Endodermal cell (in vitro differentiated cells): ENCODE measurements at regions not wholly inside any gene's neighbourhood (a gene's known extent, or its start where the extent isn't known, plus 50 kb on each side); places are given as distances from the start of the nearest gene placed in this dataset.

ENCODE experiments used
- DNase-seq: peaks from one replicate; pipeline ENCODE4 v3.0.0-alpha.2; 2017
- H3K27ac ChIP-seq: 2 replicates; pipeline ENCODE4 v1.5.1; 2013; ENCODE audit warnings: mild to moderate bottlenecking, low read depth, low read length, moderate library complexity
- H3K27me3 ChIP-seq: 2 replicates; pipeline ENCODE4 v1.6.1; 2013; ENCODE audit warnings: mild to moderate bottlenecking, low read length, moderate library complexity; ENCODE audit not compliant: insufficient read depth, control insufficient read depth, poor library complexity, severe bottlenecking
- H3K36me3 ChIP-seq: 2 replicates; pipeline ENCODE4 v1.7.0; 2013; ENCODE audit warnings: mild to moderate bottlenecking, low read length, moderate library complexity; ENCODE audit not compliant: control insufficient read depth, insufficient read depth
- H3K4me1 ChIP-seq: one replicate; pipeline ENCODE4 v1.7.0; 2013; ENCODE audit warnings: low read length; ENCODE audit not compliant: control insufficient read depth, insufficient read depth
- H3K4me3 ChIP-seq: 2 replicates; pipeline ENCODE4 v1.5.1; 2013; ENCODE audit warnings: mild to moderate bottlenecking, low read length, moderate library complexity
- H3K9ac ChIP-seq: 2 replicates; pipeline ENCODE4 v1.6.1; 2013; ENCODE audit warnings: mild to moderate bottlenecking, low read length, moderate library complexity; ENCODE audit not compliant: poor library complexity, severe bottlenecking; ENCODE audit errors: extremely low read depth
- H3K9me3 ChIP-seq: 2 replicates; pipeline ENCODE4 v1.6.1; 2013; ENCODE audit warnings: mild to moderate bottlenecking, low read length, moderate library complexity; ENCODE audit not compliant: control insufficient read depth
- H3K27ac Mint-ChIP-seq: 2 replicates; pipeline ENCODE4 v1.8.0; 2020; ENCODE audit warnings: mixed read lengths
- H3K27me3 Mint-ChIP-seq: 2 replicates; pipeline ENCODE4 v1.8.0; 2021; ENCODE audit warnings: mild to moderate bottlenecking, mixed read lengths; ENCODE audit not compliant: insufficient read depth
- H3K36me3 Mint-ChIP-seq: 2 replicates; pipeline ENCODE4 v1.8.0; 2020; ENCODE audit warnings: low read depth, mixed read lengths
- H3K4me1 Mint-ChIP-seq: 2 replicates; pipeline ENCODE4 v1.8.0; 2020; ENCODE audit warnings: mixed read lengths
- H3K4me3 Mint-ChIP-seq: 2 replicates; pipeline ENCODE4 v1.8.0; 2020; ENCODE audit warnings: mild to moderate bottlenecking, moderate library complexity, mixed read lengths
- H3K9me3 Mint-ChIP-seq: 2 replicates; pipeline ENCODE4 v1.8.0; 2020; ENCODE audit warnings: mild to moderate bottlenecking, mixed read lengths
- WGBS, 2 experiments: methylation state at CpG; one replicate each; pipeline versions ENCODE4 v1.1.5 to v1.1.7; 2013; ENCODE audit warnings: missing lambda C conversion rate in 2 of 2, mixed read lengths in 1 of 2; ENCODE audit not compliant: insufficient coverage in 1 of 2, insufficient read length in 1 of 2; 5-methylcytosine and 5-hydroxymethylcytosine counted together
- TF ChIP-seq, protein P1 (sequence below): fragments of 200-600 bp; sonication (generic); conservative IDR thresholded peaks from 2 replicates; pipeline ENCODE4 v1.5.0; 2021; ENCODE audit warnings: antibody characterized with exemption, mild to moderate bottlenecking

DNA sequence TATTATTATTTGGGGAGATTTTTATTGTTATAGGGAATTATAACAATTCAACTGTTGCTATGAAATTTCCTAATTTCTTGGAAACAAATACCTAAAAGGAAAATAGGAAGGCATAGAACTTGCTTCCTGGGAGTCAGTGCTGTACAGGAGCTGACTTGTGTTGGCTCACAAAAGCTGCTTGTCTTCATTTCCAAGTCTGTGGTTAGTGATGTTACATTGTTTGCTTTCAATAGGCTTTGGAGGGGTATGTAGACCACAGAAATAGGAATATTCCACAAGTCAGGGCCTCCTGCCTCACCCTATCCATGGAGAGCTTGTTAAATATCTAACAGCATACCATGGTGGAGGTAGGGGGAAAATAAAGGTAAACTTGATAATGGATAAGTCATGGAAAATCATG is 688.9 kb upstream of the FAM98A start:
- Histone ChIP-seq H3K9ac (no peak overlapping the region), H3K27me3 (no peaks in the 10 kb centered on the region), H3K4me3 (no peak overlapping the region), H3K4me1 (no peaks in the 10 kb centered on the region), H3K36me3 (no peaks in the 10 kb centered on the region), H3K9me3 (no peaks in the 10 kb centered on the region), H3K27ac (no peak overlapping the region)
- DNase-seq, result no peak
- no peaks in the 10 kb centered on the region for H3K27me3 Mint-ChIP-seq
- no peaks in the 10 kb centered on the region for H3K4me1 Mint-ChIP-seq
- no peak overlapping the region for H3K4me3 Mint-ChIP-seq
- no peaks in the 10 kb centered on the region for H3K36me3 Mint-ChIP-seq
- TF ChIP-seq, protein P1, sequence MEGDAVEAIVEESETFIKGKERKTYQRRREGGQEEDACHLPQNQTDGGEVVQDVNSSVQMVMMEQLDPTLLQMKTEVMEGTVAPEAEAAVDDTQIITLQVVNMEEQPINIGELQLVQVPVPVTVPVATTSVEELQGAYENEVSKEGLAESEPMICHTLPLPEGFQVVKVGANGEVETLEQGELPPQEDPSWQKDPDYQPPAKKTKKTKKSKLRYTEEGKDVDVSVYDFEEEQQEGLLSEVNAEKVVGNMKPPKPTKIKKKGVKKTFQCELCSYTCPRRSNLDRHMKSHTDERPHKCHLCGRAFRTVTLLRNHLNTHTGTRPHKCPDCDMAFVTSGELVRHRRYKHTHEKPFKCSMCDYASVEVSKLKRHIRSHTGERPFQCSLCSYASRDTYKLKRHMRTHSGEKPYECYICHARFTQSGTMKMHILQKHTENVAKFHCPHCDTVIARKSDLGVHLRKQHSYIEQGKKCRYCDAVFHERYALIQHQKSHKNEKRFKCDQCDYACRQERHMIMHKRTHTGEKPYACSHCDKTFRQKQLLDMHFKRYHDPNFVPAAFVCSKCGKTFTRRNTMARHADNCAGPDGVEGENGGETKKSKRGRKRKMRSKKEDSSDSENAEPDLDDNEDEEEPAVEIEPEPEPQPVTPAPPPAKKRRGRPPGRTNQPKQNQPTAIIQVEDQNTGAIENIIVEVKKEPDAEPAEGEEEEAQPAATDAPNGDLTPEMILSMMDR, result no peak
- no peak overlapping the region for H3K27ac Mint-ChIP-seq
- peaks cover 5% of the 10 kb centered on the region for H3K9me3 Mint-ChIP-seq

DNA sequence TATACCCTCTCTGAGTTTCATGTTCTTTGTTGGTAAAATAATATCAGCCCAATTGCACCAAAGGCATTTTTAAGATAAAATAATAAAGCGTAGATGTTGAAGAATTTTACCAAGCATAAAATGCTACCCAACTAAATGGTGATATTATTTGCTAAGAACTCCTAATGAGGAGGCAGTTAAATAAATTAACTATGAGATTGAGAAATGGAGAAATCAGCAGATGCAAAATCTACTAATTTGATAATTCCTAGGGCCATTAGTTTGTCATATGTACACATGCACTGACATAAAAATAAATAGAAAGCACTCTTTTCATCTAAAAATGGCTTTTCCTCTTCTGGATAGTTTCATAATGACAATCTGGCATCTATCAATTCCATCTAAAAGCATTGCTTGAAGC is 681.5 kb upstream of the FAM98A start:
- Histone ChIP-seq H3K36me3 (no peaks in the 10 kb centered on the region), H3K27ac (no peak overlapping the region), H3K9me3 (peaks cover 12% of the 10 kb centered on the region), H3K27me3 (no peaks in the 10 kb centered on the region), H3K4me3 (no peak overlapping the region), H3K9ac (no peak overlapping the region), H3K4me1 (no peaks in the 10 kb centered on the region)
- Mint-ChIP-seq H3K36me3 (no peaks in the 10 kb centered on the region), H3K27me3 (no peaks in the 10 kb centered on the region), H3K4me3 (no peak overlapping the region), H3K4me1 (no peaks in the 10 kb centered on the region), H3K27ac (no peak overlapping the region), H3K9me3 (peaks cover 18% of the 10 kb centered on the region)
- no peak for DNase-seq
- no CpG with 5 or more reads among the region's 1 CpG for WGBS, 2 experiments
- TF ChIP-seq, protein P1, result no peak

DNA sequence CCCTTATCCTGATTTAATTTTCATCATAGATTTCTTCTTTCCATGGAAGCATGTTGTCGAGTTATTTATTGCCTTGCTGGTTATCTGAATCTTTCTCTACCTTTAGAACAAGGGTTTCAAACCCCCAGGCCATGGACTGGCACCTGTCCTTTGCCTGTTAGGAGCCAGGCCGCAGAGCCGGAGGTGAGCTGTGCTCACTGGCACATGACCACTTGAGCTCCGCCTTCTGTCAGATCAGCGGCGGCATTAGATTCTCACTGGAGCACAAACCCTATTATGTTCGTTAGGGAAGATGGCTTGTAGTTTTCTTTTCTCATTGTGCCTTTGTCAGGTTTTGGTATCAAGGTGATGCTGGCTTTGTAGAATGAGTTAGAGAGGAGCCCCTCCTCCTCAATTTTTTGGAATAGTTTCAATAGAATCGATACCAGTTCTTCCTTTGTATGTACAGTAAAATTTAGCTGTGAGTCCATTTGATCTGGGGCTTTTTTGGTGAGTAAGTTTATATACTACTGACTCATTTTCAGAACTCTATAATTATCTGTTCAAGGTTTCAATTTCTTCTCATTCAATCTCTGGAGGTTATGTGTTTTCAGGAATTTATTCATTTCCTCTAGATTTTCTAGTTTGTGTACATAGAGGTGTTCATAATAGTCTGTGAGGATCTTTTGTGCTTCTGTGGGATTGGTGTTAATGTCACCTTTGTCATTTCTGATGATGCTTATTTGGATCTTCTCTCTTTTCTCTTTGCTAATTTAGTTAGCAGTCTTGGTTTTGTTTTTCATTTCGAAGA is 668.0 kb upstream of the FAM98A start:
- WGBS, 2 experiments, result 92 to 100% methylated on average over 2 to 9 of the region's 9 CpGs
- DNase-seq, result no peak
- Mint-ChIP-seq H3K27ac (no peak overlapping the region), H3K36me3 (no peaks in the 10 kb centered on the region), H3K9me3 (peaks cover 4% of the 10 kb centered on the region), H3K4me1 (peaks cover 17% of the 10 kb centered on the region), H3K4me3 (no peak overlapping the region), H3K27me3 (no peaks in the 10 kb centered on the region)
- Histone ChIP-seq H3K9me3 (no peaks in the 10 kb centered on the region), H3K9ac (no peak overlapping the region), H3K27me3 (no peaks in the 10 kb centered on the region), H3K36me3 (no peaks in the 10 kb centered on the region), H3K4me1 (no peaks in the 10 kb centered on the region), H3K27ac (no peak overlapping the region), H3K4me3 (no peak overlapping the region)
- TF ChIP-seq, protein P1, result no peak
